ENCODE measurements at regions not wholly inside any gene's neighbourhood (a gene's known extent, or its start where the extent isn't known, plus 50 kb on each side); places are given as distances from the start of the nearest gene placed in this dataset.

GRCh38 chr1:229023651-229024300 lies 247.1 kb upstream of the RAB4A start:
- no peak overlapping the region for H3K4me3 ChIP-seq
- WGBS (ENCODE audit: insufficient coverage, low coverage, low lambda C conversion rate, missing lambda C conversion rate) = 19% methylated on average over 5 of the region's 11 CpGs
- no peaks in the 10 kb centered on the region for H3K36me3 ChIP-seq
- peaks cover 0 to 9% (median 2%) of the 10 kb centered on the region in 4 donors for H3K4me1 ChIP-seq
- ATAC-seq (peak in 2 of 4 donors; percentile 23 to 27), DNase-seq (no peak)
- TF ChIP-seq, protein P1, sequence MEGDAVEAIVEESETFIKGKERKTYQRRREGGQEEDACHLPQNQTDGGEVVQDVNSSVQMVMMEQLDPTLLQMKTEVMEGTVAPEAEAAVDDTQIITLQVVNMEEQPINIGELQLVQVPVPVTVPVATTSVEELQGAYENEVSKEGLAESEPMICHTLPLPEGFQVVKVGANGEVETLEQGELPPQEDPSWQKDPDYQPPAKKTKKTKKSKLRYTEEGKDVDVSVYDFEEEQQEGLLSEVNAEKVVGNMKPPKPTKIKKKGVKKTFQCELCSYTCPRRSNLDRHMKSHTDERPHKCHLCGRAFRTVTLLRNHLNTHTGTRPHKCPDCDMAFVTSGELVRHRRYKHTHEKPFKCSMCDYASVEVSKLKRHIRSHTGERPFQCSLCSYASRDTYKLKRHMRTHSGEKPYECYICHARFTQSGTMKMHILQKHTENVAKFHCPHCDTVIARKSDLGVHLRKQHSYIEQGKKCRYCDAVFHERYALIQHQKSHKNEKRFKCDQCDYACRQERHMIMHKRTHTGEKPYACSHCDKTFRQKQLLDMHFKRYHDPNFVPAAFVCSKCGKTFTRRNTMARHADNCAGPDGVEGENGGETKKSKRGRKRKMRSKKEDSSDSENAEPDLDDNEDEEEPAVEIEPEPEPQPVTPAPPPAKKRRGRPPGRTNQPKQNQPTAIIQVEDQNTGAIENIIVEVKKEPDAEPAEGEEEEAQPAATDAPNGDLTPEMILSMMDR (IDR thresholded peaks at IDR 0.05) = no peak
- no peak for TF ChIP-seq POLR2A (IDR thresholded peaks at IDR 0.05)
- no peaks in the 10 kb centered on the region for H3K27me3 ChIP-seq
- H3K9me3 ChIP-seq = no peaks in the 10 kb centered on the region
- H3K27ac ChIP-seq = no peak overlapping the region
- intact Hi-C loops (cut with DNase I) = no loop called here

- H3K4me1 ChIP-seq = peaks cover 0 to 9% (median 2%) of the 10 kb centered on the region in 4 donors
- H3K9me3 ChIP-seq = no peaks in the 10 kb centered on the region
- TF ChIP-seq POLR2A (IDR thresholded peaks at IDR 0.05) = no peak
- TF ChIP-seq, protein P1 (IDR thresholded peaks at IDR 0.05) = no peak
- no peak overlapping the region for H3K4me3 ChIP-seq
- H3K36me3 ChIP-seq = no peaks in the 10 kb centered on the region
- intact Hi-C loops (cut with DNase I) = no loop called here
- no peak overlapping the region for H3K27ac ChIP-seq
- WGBS (ENCODE audit: insufficient coverage, low coverage, low lambda C conversion rate, missing lambda C conversion rate) = 72% methylated on average over 2 of the region's 13 CpGs
- no peaks in the 10 kb centered on the region for H3K27me3 ChIP-seq
- DNase-seq (peak in 1 of 3 donors; percentile 72), ATAC-seq (peak; percentile 37 to 76 (median 46))
These were observed 246.3 kb upstream of the RAB4A start for GRCh38 chr1:229024528-229025130.

DNA sequence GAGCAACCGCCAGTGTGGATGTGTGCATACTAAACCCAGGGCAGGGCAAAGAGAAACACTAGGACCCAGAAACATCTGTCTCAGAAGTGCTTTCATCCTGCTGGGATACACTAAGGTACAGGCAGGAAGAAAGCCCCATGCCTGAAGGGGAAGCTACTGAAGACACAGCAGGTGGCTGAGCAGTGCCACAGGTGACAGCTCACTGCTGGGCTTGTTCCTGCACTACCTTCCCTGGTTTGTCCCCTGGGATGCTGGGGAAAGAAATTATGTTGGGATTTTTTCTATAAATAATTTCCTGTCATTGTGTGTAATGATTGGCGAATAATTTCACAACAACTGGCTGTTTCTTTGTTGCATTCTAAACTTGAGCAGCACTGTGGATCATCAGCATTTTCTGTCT lies 245.3 kb upstream of the RAB4A start:
- no peak for DNase-seq
- H3K27ac ChIP-seq = no peak overlapping the region
- ATAC-seq = no peak
- TF ChIP-seq, protein P1 (IDR thresholded peaks at IDR 0.05) = no peak
- TF ChIP-seq POLR2A (IDR thresholded peaks at IDR 0.05) = no peak
- H3K4me3 ChIP-seq = no peak overlapping the region
- no peaks in the 10 kb centered on the region for H3K27me3 ChIP-seq
- intact Hi-C loops (cut with DNase I) = no loop called here
- no peaks in the 10 kb centered on the region for H3K36me3 ChIP-seq
- H3K4me1 ChIP-seq = peaks cover 0 to 9% (median 2%) of the 10 kb centered on the region in 4 donors
- no peaks in the 10 kb centered on the region for H3K9me3 ChIP-seq
- WGBS (ENCODE audit: insufficient coverage, low coverage, low lambda C conversion rate, missing lambda C conversion rate) = 100% methylated on average over 1 of the region's 2 CpGs

GRCh38 chr1:229027158-229027557 lies 243.8 kb upstream of the RAB4A start:
- 49% methylated on average over 4 of the region's 5 CpGs for WGBS (ENCODE audit: insufficient coverage, low coverage, low lambda C conversion rate, missing lambda C conversion rate)
- intact Hi-C loops (cut with DNase I) = no loop called here
- no peak for DNase-seq

More at GRCh38 chr1:229027158-229027557, 243.8 kb upstream of the RAB4A start:
- H3K27me3 ChIP-seq = no peaks in the 10 kb centered on the region
- no peak overlapping the region for H3K4me3 ChIP-seq
- no peaks in the 10 kb centered on the region for H3K36me3 ChIP-seq
- H3K9me3 ChIP-seq = no peaks in the 10 kb centered on the region
- ATAC-seq = peak in 1 of 4 donors; percentile 8
- peak overlapping the region in 2 of 3 donors; percentile 44 to 47 for H3K27ac ChIP-seq
- TF ChIP-seq, protein P1 (IDR thresholded peaks at IDR 0.05) = no peak
- no peak for TF ChIP-seq POLR2A (IDR thresholded peaks at IDR 0.05)
- H3K4me1 ChIP-seq = peaks cover 0 to 9% (median 2%) of the 10 kb centered on the region in 4 donors

Measured in right lobe of liver (tissue), 6 donors.